CD4-positive, alpha-beta T cell (primary cell): ENCODE measurements at regions not wholly inside any gene's neighbourhood (a gene's known extent, or its start where the extent isn't known, plus 50 kb on each side); places are given as distances from the start of the nearest gene placed in this dataset.
"Not testable (repeated sequence)": the region's sequence is repeated elsewhere in the genome, so short reads cannot be mapped to it uniquely, and the experiment has no call there.

Experiments used
- ATAC-seq: fragments of 200-7000 bp; cut with Tn5 transposase; one replicate; pipeline ENCODE4 v1.10.0; 2022; ENCODE audit warnings: mild to moderate bottlenecking; ENCODE audit not compliant: poor library complexity
- CTCF ChIA-PET: fragments of 350-600 bp; sonication (Branson Sonifier 250); formaldehyde crosslinking; loops from one replicate; lab custom pipeline; 2021; ENCODE audit warnings: antibody characterized with exemption, inconsistent platforms; lab: Charles Lee
- POLR2A ChIA-PET: fragments of 350-600 bp; sonication (Branson Sonifier 250); formaldehyde crosslinking; loops from one replicate; lab custom pipeline; 2021; ENCODE audit warnings: antibody characterized with exemption, inconsistent platforms; lab: Charles Lee
- DNase-seq, 14 experiments: peaks; one replicate each; pipeline ENCODE4 v3.0.0-alpha.2; 2013 to 2020; ENCODE audit warnings: mixed read lengths in 2 of 14
- H3K27ac ChIP-seq, 2 donors: one replicate each; pipeline versions ENCODE4 v1.5.1 to v1.7.0; 2013; ENCODE audit warnings: low read length in 2 of 2, low read depth in 1 of 2, mild to moderate bottlenecking in 1 of 2
- H3K27me3 ChIP-seq, 2 experiments: 1 replicate in 1 of 2; 2 replicates in 1 of 2; pipeline versions ENCODE4 v1.6.1 to v1.7.0; 2013; ENCODE audit warnings: low read length in 2 of 2, control low read depth in 1 of 2, mild to moderate bottlenecking in 1 of 2, moderate library complexity in 1 of 2; ENCODE audit not compliant: insufficient read depth in 2 of 2, control insufficient read depth in 1 of 2
- H3K36me3 ChIP-seq: one replicate; pipeline ENCODE4 v1.6.1; 2013; ENCODE audit warnings: low read length, control low read depth; ENCODE audit not compliant: insufficient read depth
- H3K4me1 ChIP-seq: one replicate; pipeline ENCODE4 v1.6.1; 2013; ENCODE audit warnings: low read length, control low read depth; ENCODE audit not compliant: insufficient read depth
- H3K4me3 ChIP-seq: one replicate; pipeline ENCODE4 v1.5.1; 2013; ENCODE audit warnings: mild to moderate bottlenecking, low read length, moderate library complexity
- H3K9me3 ChIP-seq, 2 experiments: 1 replicate in 1 of 2; 2 replicates in 1 of 2; pipeline versions ENCODE4 v1.6.1 to v1.7.0; 2013; ENCODE audit warnings: low read length in 2 of 2, mild to moderate bottlenecking in 2 of 2, control low read depth in 1 of 2, moderate library complexity in 1 of 2; ENCODE audit not compliant: control insufficient read depth in 1 of 2, insufficient read depth in 1 of 2
- H3K27ac Mint-ChIP-seq: one replicate; pipeline ENCODE4 v1.8.0; 2020; ENCODE audit warnings: mixed read lengths
- H3K27me3 Mint-ChIP-seq: one replicate; pipeline ENCODE4 v1.8.0; 2021; ENCODE audit warnings: mixed read lengths
- H3K36me3 Mint-ChIP-seq: one replicate; pipeline ENCODE4 v1.8.0; 2021; ENCODE audit warnings: low read depth, mixed read lengths
- H3K4me1 Mint-ChIP-seq: one replicate; pipeline ENCODE4 v1.8.0; 2021; ENCODE audit warnings: low read depth, mixed read lengths
- H3K4me3 Mint-ChIP-seq: one replicate; pipeline ENCODE4 v1.8.0; 2020; ENCODE audit warnings: mild to moderate bottlenecking, mixed read lengths
- H3K9me3 Mint-ChIP-seq: one replicate; pipeline ENCODE4 v1.8.0; 2020; ENCODE audit warnings: mixed read lengths
- intact Hi-C, 2 experiments: fragments of 100-400 bp; cut with DNase I in 1 of 2; cut with micrococcal nuclease in 1 of 2; formaldehyde crosslinking; loops; one replicate each; pipeline versions ENCODE4 v1.15.1 to v1.9.0; 2023 to 2025; cut with DNase I, micrococcal nuclease
- TF ChIP-seq, protein P1 (sequence below): fragments of 200-600 bp; IDR thresholded peaks from one replicate; pipeline ENCODE4 v1.8.0; 2022; ENCODE audit warnings: antibody characterized with exemption, mild to moderate bottlenecking

DNA sequence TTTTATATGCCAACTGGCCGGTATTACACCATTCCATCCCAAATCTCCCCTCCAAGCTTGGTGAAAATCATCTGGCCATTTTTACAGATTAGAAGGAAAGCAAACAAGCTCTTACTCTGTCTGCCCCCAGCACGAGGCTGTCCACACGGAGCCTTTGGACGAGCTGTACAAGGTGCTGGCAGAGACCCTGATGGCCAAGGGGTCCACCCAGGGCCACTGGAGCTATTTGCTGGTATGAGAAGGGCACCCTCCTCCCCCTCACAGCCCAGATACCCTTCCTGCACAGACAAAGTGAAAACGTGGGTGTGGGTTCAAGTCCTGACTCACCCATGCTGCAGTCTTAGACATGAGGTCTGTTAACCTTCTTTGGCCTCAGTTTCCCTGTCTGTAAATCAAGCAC, 84.9 kb upstream of the DRD5 start:
- H3K4me3 Mint-ChIP-seq, H3K36me3 Mint-ChIP-seq, H3K4me1 ChIP-seq, H3K27me3 ChIP-seq, POLR2A ChIA-PET, H3K27ac ChIP-seq, H3K9me3 Mint-ChIP-seq, CTCF ChIA-PET, H3K27ac Mint-ChIP-seq, H3K4me3 ChIP-seq, ATAC-seq, DNase-seq, H3K9me3 ChIP-seq, H3K27me3 Mint-ChIP-seq, H3K36me3 ChIP-seq: not testable (repeated sequence)
- peaks cover 16% of the 10 kb centered on the region for H3K4me1 Mint-ChIP-seq
- intact Hi-C loops, result loop anchor here (5.0 to 10.0 kb wide), 4 partner anchors 418 to 841 kb away; partner anchors contain the start of gene WDR1 (in 1 of the 2)

DNA sequence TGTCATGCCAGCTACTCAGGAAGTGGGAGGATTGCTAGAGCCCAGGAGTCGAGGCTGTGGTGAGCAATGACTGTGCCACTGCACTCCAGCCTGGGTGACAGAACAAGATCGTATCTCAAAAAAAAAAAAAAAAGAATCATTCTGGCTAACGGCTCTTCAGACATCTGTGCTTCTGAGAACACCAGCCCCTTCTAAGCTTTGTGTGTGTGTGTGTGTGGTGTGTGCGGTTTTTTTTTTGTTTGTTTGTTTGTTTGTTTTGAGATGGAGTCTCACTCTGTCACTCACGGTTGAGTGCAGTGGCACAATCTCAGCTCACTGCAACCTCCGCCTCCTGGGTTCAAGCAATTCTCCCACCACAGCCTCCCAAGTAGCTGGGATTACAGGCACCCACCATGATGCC, 79.4 kb upstream of the DRD5 start:
- H3K9me3 ChIP-seq, H3K4me3 Mint-ChIP-seq, CTCF ChIA-PET: not testable (repeated sequence)

DNA sequence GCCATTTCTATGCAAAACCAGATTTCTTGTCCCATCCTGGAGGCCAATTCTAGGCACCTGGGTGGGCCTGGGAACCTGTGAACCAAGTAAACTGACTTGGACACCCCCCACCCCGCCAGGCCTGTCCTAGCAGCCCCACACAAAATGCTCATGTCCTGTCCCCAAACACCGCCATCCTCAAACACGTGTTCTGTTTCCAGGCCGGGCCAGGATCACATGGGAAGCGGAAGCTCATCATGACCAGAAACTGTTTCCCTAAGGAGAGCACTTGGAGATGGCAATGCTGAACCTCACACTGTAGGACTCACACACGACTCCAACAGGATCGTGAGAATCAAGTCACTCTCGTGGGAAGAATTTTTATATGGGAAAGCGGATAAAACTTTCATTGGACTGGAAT, 78.7 kb upstream of the DRD5 start:
- H3K27me3 Mint-ChIP-seq, H3K4me1 ChIP-seq, ATAC-seq, DNase-seq, H3K27ac ChIP-seq, CTCF ChIA-PET, H3K27ac Mint-ChIP-seq, H3K9me3 ChIP-seq, H3K4me3 Mint-ChIP-seq, H3K36me3 Mint-ChIP-seq, H3K27me3 ChIP-seq, H3K9me3 Mint-ChIP-seq, H3K4me3 ChIP-seq, H3K36me3 ChIP-seq: not testable (repeated sequence)
- H3K4me1 Mint-ChIP-seq, result peaks cover 17% of the 10 kb centered on the region
- intact Hi-C loops, result loop anchor here (2.0 to 10.0 kb wide), 3 partner anchors 315 to 702 kb away; no protein-coding TSS in a partner anchor
- POLR2A ChIA-PET, result interaction anchor here (1.8 kb wide), 1 partner anchor 11 kb away, joined by 8 read pairs; no protein-coding TSS in a partner anchor

More for the DNA sequence above, 79.4 kb upstream of the DRD5 start:
- not testable (repeated sequence) for ATAC-seq, H3K4me1 ChIP-seq, H3K27ac ChIP-seq, H3K27me3 ChIP-seq, H3K9me3 Mint-ChIP-seq, H3K27ac Mint-ChIP-seq, H3K4me3 ChIP-seq, DNase-seq, H3K27me3 Mint-ChIP-seq, H3K36me3 ChIP-seq, H3K36me3 Mint-ChIP-seq
- intact Hi-C loops, result loop anchor here (2.0 to 10.0 kb wide), 3 partner anchors 315 to 703 kb away; no protein-coding TSS in a partner anchor
- POLR2A ChIA-PET, result interaction anchor here (1.8 kb wide), 1 partner anchor 10 kb away, joined by 8 read pairs; no protein-coding TSS in a partner anchor
- H3K4me1 Mint-ChIP-seq, result peaks cover 17% of the 10 kb centered on the region

DNA sequence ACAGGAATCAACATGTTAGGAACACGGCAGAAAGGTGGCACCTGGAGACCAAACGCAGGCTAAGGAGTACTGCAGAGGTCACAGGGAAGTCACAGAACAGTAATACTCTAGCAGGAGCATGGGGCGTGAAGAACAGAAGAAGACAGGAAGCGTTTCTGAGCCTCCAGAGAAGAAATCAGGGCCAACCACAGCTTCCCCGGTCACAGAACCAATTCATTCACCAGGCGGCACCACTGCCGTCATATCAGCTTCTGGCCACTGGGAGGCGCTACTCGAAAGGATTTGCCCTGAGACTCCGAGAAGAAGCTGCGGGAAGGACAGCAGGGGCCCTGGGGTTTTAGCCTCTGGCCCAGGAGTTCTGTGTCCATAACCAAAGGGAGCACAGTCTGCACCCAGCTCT, 78.0 kb upstream of the DRD5 start:
- H3K4me3 ChIP-seq, result no peak overlapping the region
- intact Hi-C loops, result loop anchor here (2.0 to 10.0 kb wide), 3 partner anchors 314 to 701 kb away; no protein-coding TSS in a partner anchor
- POLR2A ChIA-PET, result interaction anchor here (1.8 kb wide), 1 partner anchor 12 kb away, joined by 8 read pairs; no protein-coding TSS in a partner anchor
- H3K9me3 Mint-ChIP-seq, result no peaks in the 10 kb centered on the region
- CTCF ChIA-PET, result interaction anchor here (1.0 kb wide), 1 partner anchor 12 kb away, joined by 4 read pairs; no protein-coding TSS in a partner anchor
- no peaks in the 10 kb centered on the region for H3K36me3 ChIP-seq
- peaks cover 17% of the 10 kb centered on the region for H3K4me1 Mint-ChIP-seq
- H3K27me3 ChIP-seq, result no peaks in the 10 kb centered on the region
- no peak overlapping the region for H3K27ac ChIP-seq
- peak overlapping the region; percentile 1 for H3K27ac Mint-ChIP-seq
- H3K9me3 ChIP-seq, result no peaks in the 10 kb centered on the region
- peak; percentile 47 to 80 (median 61) for DNase-seq
- peak; percentile 82 for ATAC-seq
- H3K4me3 Mint-ChIP-seq, result no peak overlapping the region
- TF ChIP-seq, protein P1, sequence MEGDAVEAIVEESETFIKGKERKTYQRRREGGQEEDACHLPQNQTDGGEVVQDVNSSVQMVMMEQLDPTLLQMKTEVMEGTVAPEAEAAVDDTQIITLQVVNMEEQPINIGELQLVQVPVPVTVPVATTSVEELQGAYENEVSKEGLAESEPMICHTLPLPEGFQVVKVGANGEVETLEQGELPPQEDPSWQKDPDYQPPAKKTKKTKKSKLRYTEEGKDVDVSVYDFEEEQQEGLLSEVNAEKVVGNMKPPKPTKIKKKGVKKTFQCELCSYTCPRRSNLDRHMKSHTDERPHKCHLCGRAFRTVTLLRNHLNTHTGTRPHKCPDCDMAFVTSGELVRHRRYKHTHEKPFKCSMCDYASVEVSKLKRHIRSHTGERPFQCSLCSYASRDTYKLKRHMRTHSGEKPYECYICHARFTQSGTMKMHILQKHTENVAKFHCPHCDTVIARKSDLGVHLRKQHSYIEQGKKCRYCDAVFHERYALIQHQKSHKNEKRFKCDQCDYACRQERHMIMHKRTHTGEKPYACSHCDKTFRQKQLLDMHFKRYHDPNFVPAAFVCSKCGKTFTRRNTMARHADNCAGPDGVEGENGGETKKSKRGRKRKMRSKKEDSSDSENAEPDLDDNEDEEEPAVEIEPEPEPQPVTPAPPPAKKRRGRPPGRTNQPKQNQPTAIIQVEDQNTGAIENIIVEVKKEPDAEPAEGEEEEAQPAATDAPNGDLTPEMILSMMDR, result peak; percentile 64
- H3K4me1 ChIP-seq, result peaks cover 8% of the 10 kb centered on the region
- H3K27me3 Mint-ChIP-seq, result no peaks in the 10 kb centered on the region
- H3K36me3 Mint-ChIP-seq, result no peaks in the 10 kb centered on the region

DNA sequence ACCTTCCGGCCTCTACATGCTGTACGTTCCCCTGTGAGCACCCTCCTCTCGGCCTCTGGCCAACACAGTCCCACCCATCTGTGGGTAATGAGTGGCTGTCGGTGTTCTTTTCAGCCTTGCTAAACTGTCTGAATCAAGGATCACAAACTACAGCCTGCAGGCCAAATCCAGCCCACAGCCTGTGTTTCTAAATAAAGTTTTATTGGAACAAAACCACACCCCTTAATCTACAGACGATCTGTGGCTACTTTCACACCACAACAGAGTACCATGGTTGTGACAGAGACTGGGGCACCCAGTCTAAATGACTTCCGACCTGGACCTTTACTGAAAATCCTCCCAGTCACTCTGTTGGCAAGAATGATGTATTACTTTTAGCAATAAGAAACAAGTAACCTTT, 77.3 kb upstream of the DRD5 start:
- not testable (repeated sequence) for H3K27ac ChIP-seq, H3K27me3 Mint-ChIP-seq

More for the DNA sequence above, 77.3 kb upstream of the DRD5 start:
- not testable (repeated sequence) for H3K36me3 Mint-ChIP-seq, H3K9me3 ChIP-seq, H3K36me3 ChIP-seq, DNase-seq, H3K4me1 ChIP-seq, H3K27me3 ChIP-seq, H3K4me3 Mint-ChIP-seq, H3K9me3 Mint-ChIP-seq, ATAC-seq, H3K4me3 ChIP-seq
- Mint-ChIP-seq H3K27ac (peak overlapping the region; percentile 47), H3K4me1 (peaks cover 17% of the 10 kb centered on the region)
- intact Hi-C loops, result loop anchor here (5.0 to 10.0 kb wide), 2 partner anchors 313 to 701 kb away; no protein-coding TSS in a partner anchor
- CTCF ChIA-PET, result interaction anchor here (1.0 kb wide), 1 partner anchor 13 kb away, joined by 4 read pairs; no protein-coding TSS in a partner anchor
- POLR2A ChIA-PET, result interaction anchor here (0.7 kb wide), 1 partner anchor 413 kb away, joined by 3 read pairs; the partner anchor contains the start of gene WDR1
